GM23248 (cell line): ENCODE measurements at regions not wholly inside any gene's neighbourhood (a gene's known extent, or its start where the extent isn't known, plus 50 kb on each side); places are given as distances from the start of the nearest gene placed in this dataset.

Experiments
- EZH2 ChIP-seq: fragments of 200-600 bp; sonication (generic); IDR thresholded peaks from 2 replicates; pipeline ENCODE4 v1.6.1; 2018; ENCODE audit warnings: antibody characterized with exemption, mild to moderate bottlenecking; ENCODE audit not compliant: insufficient read depth, poor library complexity, severe bottlenecking
- EZH2phosphoT487 ChIP-seq: fragments of 200-600 bp; sonication (generic); IDR thresholded peaks from 2 replicates; pipeline ENCODE4 v1.6.1; 2018; ENCODE audit warnings: antibody characterized with exemption, moderate library complexity, mild to moderate bottlenecking, low read depth; ENCODE audit not compliant: insufficient read depth

DNA sequence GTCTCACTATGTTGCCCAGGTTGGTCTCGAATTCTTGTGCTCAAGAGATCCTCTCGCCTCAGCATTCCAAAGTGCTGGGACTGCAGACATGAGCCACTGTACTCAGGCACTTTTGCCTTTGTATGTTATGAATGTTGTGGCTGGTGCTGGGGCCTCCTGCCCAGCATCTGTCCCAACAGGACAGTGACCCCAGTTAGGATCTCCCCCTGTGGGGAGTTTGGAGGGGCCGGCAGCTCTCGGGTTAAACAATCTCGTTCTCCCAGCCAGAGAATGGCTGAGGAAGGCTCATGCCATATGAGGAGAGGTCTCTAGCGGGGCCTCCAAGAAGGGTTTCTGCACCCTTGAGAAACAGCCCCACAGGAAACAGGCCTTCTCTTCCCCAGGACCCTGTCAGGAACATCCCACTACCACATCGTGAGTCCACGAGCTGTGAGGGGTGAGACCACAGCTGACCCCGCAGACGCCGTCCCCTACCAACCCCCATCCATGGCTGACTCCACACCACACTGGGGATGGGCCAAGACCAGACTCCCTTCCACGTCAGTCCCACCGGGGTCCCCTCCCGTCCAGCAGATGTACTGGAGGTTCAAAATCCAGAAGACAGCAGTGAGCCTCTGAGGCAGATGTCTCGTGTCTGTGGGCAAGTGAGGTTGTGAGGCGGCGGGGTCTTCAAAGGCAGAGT is 54.1 kb downstream of the SHANK2 start:
- no peak for TF ChIP-seq EZH2
- TF ChIP-seq EZH2phosphoT487: no peak
